Lower lobe of right lung (tissue), 2 donors: ENCODE measurements at regions not wholly inside any gene's neighbourhood (a gene's known extent, or its start where the extent isn't known, plus 50 kb on each side); places are given as distances from the start of the nearest gene placed in this dataset.

ENCODE experiments used
- ATAC-seq, 2 donors: fragments of 200-7000 bp; cut with Tn5 transposase; one replicate each; pipeline ENCODE4 v1.9.1; 2020 to 2022; ENCODE audit warnings: mild to moderate bottlenecking in 2 of 2, moderate library complexity in 2 of 2
- DNase-seq: peaks from one replicate; pipeline ENCODE4 v3.0.0-alpha.2; 2020
- H3K27ac ChIP-seq: fragments of 200-600 bp; one replicate; pipeline ENCODE4 v1.8.0; 2022
- H3K27me3 ChIP-seq: fragments of 200-600 bp; one replicate; pipeline ENCODE4 v1.8.0; 2022; ENCODE audit warnings: low read depth
- H3K36me3 ChIP-seq: fragments of 200-600 bp; one replicate; pipeline ENCODE4 v1.8.0; 2022; ENCODE audit warnings: mild to moderate bottlenecking
- H3K4me1 ChIP-seq: fragments of 200-600 bp; one replicate; pipeline ENCODE4 v1.8.0; 2022
- H3K4me3 ChIP-seq: fragments of 200-600 bp; one replicate; pipeline ENCODE4 v1.8.0; 2022; ENCODE audit warnings: mild to moderate bottlenecking
- H3K9me3 ChIP-seq: fragments of 200-600 bp; one replicate; pipeline ENCODE4 v1.8.0; 2022
- intact Hi-C: fragments of 100-400 bp; cut with DNase I; formaldehyde crosslinking; loops from one replicate; pipeline ENCODE4 v1.11.0; 2022
- TF ChIP-seq, protein P1 (sequence below): fragments of 200-600 bp; IDR thresholded peaks from one replicate; pipeline ENCODE4 v1.8.0; 2022; ENCODE audit warnings: antibody characterized with exemption, mild to moderate bottlenecking
- donor health status: DM: no; HTN: yes; CAD: no; lungs with severe emphysema.

DNA sequence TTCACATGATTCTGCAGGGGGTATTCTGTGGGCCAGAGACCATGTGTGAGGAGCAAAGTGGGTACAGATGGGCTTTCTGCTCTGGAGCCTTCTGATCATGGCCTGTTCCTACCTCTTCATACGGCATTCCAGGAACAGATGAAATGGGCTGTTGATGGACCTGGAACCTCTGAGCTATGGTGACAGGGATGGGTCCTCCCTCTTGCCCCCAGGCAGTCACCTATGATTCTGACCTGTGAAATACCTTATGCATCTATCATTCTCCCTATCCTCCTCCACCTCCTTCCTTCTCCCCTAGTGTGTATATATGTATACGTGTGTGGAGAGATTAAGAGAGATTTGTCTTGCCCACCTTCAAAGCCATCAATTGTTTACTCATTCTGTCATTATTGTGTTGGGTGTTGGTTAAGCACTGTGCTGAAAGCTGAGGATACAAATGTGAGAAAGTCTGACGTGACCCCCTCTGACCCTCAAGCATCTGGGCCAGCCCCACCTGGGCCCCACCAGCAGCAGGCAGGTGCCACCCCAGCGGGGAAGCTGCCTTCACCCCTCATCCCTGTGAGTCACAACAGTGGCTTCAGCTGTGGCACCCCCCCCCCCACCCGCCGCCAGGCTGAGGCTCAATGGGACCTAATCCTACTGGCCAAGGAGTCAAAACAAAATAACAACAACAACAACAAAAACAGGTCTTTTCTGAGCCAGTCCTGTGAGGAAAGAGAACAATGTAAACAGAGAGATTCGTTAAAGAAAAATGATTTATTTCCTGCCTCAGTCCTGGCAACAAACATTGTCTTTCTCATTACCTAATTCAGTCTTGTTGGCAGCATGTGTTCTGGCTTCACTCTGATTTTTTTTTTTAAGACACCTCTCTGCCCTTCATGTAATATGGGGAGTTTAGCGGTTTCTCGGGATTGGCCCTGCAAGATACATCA is 103.8 kb upstream of the CDC42EP3 start:
- Histone ChIP-seq H3K27me3 (no peaks in the 10 kb centered on the region), H3K36me3 (no peaks in the 10 kb centered on the region), H3K4me3 (no peak overlapping the region), H3K9me3 (no peaks in the 10 kb centered on the region), H3K27ac (no peak overlapping the region), H3K4me1 (peaks cover 13% of the 10 kb centered on the region)
- intact Hi-C loops, result no loop called here
- DNase-seq (no peak), ATAC-seq (no peak)
- TF ChIP-seq, protein P1, sequence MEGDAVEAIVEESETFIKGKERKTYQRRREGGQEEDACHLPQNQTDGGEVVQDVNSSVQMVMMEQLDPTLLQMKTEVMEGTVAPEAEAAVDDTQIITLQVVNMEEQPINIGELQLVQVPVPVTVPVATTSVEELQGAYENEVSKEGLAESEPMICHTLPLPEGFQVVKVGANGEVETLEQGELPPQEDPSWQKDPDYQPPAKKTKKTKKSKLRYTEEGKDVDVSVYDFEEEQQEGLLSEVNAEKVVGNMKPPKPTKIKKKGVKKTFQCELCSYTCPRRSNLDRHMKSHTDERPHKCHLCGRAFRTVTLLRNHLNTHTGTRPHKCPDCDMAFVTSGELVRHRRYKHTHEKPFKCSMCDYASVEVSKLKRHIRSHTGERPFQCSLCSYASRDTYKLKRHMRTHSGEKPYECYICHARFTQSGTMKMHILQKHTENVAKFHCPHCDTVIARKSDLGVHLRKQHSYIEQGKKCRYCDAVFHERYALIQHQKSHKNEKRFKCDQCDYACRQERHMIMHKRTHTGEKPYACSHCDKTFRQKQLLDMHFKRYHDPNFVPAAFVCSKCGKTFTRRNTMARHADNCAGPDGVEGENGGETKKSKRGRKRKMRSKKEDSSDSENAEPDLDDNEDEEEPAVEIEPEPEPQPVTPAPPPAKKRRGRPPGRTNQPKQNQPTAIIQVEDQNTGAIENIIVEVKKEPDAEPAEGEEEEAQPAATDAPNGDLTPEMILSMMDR, result no peak

DNA sequence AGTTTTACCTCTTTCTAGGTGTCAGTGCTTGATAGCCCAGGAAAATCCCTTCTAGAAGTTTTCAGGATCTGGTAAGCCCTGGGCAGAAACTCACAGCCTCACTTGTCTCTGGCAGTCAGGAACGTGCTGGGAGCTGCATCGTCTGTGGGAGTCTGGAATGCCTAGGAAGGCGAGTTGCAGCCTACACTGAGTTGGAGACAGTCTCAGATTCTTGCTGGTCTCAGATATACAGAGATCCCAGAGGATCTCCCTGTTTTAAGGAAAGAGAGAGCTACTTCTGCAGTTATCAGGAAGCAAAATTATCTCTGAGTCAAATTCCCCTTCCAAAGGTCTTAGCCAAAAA is 104.4 kb upstream of the CDC42EP3 start:
- Histone ChIP-seq H3K36me3 (no peaks in the 10 kb centered on the region), H3K9me3 (no peaks in the 10 kb centered on the region), H3K4me1 (peaks cover 13% of the 10 kb centered on the region), H3K4me3 (no peak overlapping the region), H3K27me3 (no peaks in the 10 kb centered on the region), H3K27ac (no peak overlapping the region)
- TF ChIP-seq, protein P1, result no peak
- ATAC-seq, result peak in 1 of 2 donors; percentile 37
- intact Hi-C loops, result no loop called here
- no peak for DNase-seq

DNA sequence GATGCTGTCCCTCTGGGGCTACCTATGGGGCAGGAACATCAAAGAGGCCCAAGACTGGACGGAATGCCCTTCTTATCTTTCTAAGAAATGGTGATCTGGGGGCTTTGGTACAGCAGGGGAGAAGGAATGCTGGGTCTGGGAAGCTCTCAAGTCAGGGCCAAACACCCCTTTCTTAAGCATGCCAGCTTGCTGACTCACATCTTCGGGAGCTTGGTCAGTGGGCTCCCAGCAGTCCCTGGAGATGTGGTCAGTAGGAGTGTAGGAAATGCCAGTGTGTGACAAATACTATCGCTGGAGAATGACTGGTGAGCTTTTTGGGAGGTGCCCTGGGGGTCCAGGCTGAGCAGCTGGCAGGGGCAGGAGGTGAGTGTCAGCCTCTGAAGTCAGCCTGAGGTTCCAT is 105.0 kb upstream of the CDC42EP3 start:
- intact Hi-C loops, result no loop called here
- no peak overlapping the region for H3K27ac ChIP-seq

DNA sequence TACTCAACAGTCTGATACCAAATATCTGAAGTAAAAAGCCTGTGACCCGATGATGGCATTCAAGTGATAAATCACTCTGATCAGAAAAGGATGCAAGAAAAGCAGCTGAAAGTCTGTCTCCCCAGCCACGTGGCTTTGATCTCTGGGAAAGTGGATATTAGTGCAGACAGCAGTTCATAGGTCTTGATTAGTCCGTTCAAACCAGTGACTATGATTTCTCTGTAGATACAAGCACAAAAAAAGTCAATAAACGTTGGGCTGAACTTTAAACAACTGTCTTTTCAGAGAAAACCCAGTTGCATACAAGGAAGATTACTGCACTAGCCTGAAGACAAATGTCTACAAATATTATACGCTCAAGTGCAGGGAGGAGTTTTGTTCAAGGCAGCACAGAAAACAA is 107.7 kb upstream of the CDC42EP3 start:
- intact Hi-C loops, result no loop called here
- H3K27me3 ChIP-seq, result no peaks in the 10 kb centered on the region
- H3K9me3 ChIP-seq, result no peaks in the 10 kb centered on the region
- ATAC-seq (no peak), DNase-seq (no peak)
- H3K27ac ChIP-seq, result no peak overlapping the region
- TF ChIP-seq, protein P1, result no peak
- H3K4me3 ChIP-seq, result no peak overlapping the region
- H3K4me1 ChIP-seq, result peaks cover 20% of the 10 kb centered on the region
- no peaks in the 10 kb centered on the region for H3K36me3 ChIP-seq

More for the DNA sequence above, 105.0 kb upstream of the CDC42EP3 start:
- Histone ChIP-seq H3K27me3 (no peaks in the 10 kb centered on the region), H3K36me3 (no peaks in the 10 kb centered on the region), H3K4me1 (peaks cover 13% of the 10 kb centered on the region), H3K9me3 (no peaks in the 10 kb centered on the region), H3K4me3 (no peak overlapping the region)
- TF ChIP-seq, protein P1, result no peak
- peak in 1 of 2 donors; percentile 47 for ATAC-seq
- no peak for DNase-seq

DNA sequence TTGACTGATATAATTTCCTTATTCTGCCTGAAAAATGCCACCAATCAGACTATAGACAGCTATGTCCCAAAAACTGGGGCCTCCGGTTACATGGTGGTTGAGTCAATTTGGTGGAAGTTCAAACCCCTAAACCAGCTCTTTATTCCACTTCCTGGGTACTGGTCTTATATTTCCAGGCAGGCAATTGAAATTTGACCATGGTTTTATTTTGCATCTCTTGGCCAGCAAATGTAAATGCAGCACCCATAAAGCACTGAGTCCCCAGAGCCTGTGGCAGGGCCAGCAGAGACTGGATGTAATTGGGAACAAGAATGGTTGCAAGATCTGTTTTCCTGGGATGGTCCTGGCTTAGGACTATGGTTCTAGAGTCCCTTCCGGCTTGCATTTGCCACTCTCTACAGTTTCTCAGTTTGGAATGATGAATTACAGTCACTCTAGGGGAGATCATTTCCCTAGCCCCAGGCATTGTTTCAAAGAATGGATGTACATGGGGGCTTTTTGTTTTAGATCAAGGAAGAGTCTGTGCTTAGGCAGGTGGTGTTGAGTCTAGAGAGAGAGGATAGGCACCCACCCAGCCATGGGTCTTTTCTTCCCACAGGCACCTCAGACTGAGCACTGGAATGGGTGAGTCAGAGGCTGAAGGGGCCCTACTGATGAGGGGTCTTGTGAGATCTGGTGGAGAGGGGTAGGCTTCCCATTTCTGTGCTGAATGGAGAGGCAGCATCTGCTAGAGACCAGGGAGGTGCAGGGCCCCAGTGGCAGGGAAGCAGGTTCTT is 108.4 kb upstream of the CDC42EP3 start:
- H3K9me3 ChIP-seq, result no peaks in the 10 kb centered on the region
- TF ChIP-seq, protein P1, result no peak
- no peak for DNase-seq
- no peak overlapping the region for H3K27ac ChIP-seq
- H3K36me3 ChIP-seq, result no peaks in the 10 kb centered on the region
- intact Hi-C loops, result no loop called here
- H3K4me1 ChIP-seq, result peaks cover 20% of the 10 kb centered on the region
- no peak overlapping the region for H3K4me3 ChIP-seq
- no peaks in the 10 kb centered on the region for H3K27me3 ChIP-seq
- no peak for ATAC-seq
